Mammary epithelial cell (primary cell): ENCODE measurements at regions not wholly inside any gene's neighbourhood (a gene's known extent, or its start where the extent isn't known, plus 50 kb on each side); places are given as distances from the start of the nearest gene placed in this dataset.

Experiments used
- CTCF ChIP-seq, 2 donors: IDR thresholded peaks in 1 of 2; conservative IDR thresholded peaks in 1 of 2; 2 replicates each; pipeline ENCODE4 v1.5.1; 2011 to 2012; ENCODE audit warnings: inconsistent platforms in 2 of 2, low read length in 2 of 2, mild to moderate bottlenecking in 2 of 2, control low read depth in 1 of 2, low read depth in 1 of 2; ENCODE audit not compliant: insufficient read depth in 1 of 2; ENCODE audit errors: extremely low read depth in 1 of 2
- EZH2 ChIP-seq: IDR thresholded peaks from 2 replicates; pipeline ENCODE4 v1.6.1; 2012; ENCODE audit warnings: low read length, inconsistent platforms, borderline replicate concordance

GRCh38 chr12:28877854-28878253, 271.2 kb upstream of the FAR2 start:
- TF ChIP-seq CTCF (conservative IDR thresholded peaks at IDR 0.05 in 1 of 2, IDR thresholded peaks at IDR 0.05 in 1 of 2; ENCODE audit: extremely low read depth in 1 of 2, insufficient read depth in 1 of 2, low read depth in 1 of 2, low read length in 2 of 2), result no peak
- no peak for TF ChIP-seq EZH2
